Hematopoietic multipotent progenitor cell treated with erythropoietin and hydrocortisone succinate and interleukin-3 and kit ligand, for 4 days (in vitro differentiated cells): ENCODE measurements at regions not wholly inside any gene's neighbourhood (a gene's known extent, or its start where the extent isn't known, plus 50 kb on each side); places are given as distances from the start of the nearest gene placed in this dataset.

Experiments
- DNase-seq: peaks from one replicate; pipeline ENCODE4 v3.0.0-alpha.2; 2015

DNA sequence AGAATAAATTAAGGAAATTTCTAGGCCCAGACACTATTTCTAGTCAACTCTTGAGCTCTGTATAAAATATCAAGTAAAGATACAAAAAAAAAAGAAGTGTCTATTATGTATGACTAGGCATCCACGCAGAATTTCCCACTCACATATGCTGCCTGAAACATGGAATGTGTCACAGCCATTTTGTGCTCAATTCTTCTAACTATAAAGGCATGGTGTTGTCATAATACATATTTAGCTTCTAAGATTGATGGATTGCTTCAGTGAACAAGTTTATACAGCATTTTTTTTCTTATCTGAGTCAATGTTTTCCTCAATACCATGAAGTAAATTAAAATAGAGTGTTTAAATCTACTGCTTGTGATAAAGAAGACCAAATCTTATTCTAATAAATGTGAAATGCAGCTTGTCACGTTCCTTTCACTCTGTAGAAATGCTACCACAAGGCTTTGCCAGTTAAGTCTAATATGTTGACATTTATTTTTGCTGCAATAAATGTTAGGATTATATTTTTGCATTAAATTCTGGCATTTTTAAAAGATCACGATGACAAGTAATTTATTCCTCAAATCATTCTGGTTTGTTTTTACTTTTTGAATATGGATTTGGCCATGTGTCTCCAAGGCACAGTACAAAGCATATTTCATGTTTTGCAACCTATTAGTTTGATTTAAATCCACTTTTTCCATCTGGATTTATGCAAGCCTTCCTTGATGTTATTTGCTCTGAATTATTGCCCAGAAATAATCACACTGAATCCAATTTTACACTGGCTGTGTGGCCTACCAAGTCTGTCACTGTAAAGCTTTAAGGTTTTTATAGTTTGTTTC is 1829.0 kb upstream of the PCDH7 start:
- no peak for DNase-seq

DNA sequence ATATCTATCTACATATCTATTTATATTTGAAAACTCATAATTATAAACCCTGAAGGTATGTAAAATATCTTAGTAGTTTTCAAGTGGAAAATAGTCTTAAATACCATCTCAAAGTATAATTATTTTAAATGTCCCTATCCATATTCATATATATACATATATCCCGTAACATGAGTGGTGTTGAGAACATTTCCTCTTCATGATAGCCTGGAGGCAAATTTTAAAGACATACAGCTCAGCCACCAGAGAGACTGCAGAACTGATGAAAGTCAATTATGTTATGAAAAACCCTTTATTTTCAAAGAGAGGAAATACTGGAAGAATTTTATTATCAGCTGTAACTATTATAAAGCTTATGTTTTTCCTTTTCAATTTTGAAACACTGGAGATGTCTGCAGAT is 1806.7 kb upstream of the PCDH7 start:
- DNase-seq, result no peak

GRCh38 chr4:28916585-28916984 is 1803.6 kb upstream of the PCDH7 start:
- no peak for DNase-seq

GRCh38 chr4:28918871-28919270 is 1801.3 kb upstream of the PCDH7 start:
- no peak for DNase-seq

GRCh38 chr4:28921886-28922285 is 1798.3 kb upstream of the PCDH7 start:
- no peak for DNase-seq

DNA sequence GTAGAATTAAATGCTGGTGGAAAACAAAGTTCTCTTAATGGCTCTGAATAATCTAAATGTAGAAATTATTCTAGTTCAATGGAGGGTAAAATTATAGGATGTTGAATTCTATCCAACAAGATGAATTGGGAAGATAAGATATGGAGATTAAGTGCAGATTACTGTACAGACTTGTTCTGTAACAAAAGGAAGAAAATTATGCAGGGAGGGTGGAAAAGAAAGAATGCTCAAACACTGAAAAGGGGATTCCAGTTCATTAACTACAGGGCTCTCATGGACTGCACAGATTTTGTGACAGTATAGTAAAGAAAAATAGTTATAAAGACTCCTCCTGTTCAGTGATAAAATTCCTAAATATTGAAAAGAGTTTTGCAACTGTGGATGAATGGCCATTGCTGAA is 1794.0 kb upstream of the PCDH7 start:
- DNase-seq, result no peak

DNA sequence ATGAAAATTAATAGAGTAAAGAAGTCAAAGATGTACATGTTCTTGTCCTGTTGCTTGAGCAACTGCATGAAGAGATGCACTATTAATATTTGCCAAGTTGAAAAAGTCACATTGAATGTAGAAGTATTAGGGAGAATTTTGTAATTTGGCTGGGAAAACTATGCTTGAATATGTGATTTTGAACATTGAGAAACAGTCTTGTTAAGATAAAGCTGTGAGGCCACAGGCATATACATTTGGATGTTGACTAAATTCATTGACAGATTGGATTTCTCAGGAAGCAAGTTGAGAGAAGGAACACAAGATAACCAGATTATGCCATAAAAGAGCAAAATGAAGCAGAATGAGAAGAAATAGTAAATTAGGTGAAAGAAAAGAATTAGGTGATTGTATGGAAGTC is 1777.5 kb upstream of the PCDH7 start:
- no peak for DNase-seq

- DNase-seq, result no peak
These were observed 1772.8 kb upstream of the PCDH7 start for GRCh38 chr4:28947374-28947773.

- DNase-seq, result no peak
These were observed 1771.7 kb upstream of the PCDH7 start for GRCh38 chr4:28948501-28948900.

GRCh38 chr4:28966982-28967381 is 1753.2 kb upstream of the PCDH7 start:
- DNase-seq, result no peak

- no peak for DNase-seq
These were observed 1746.4 kb upstream of the PCDH7 start for GRCh38 chr4:28973587-28974350.

- no peak for DNase-seq
These were observed 1743.8 kb upstream of the PCDH7 start for GRCh38 chr4:28976369-28976768.

DNA sequence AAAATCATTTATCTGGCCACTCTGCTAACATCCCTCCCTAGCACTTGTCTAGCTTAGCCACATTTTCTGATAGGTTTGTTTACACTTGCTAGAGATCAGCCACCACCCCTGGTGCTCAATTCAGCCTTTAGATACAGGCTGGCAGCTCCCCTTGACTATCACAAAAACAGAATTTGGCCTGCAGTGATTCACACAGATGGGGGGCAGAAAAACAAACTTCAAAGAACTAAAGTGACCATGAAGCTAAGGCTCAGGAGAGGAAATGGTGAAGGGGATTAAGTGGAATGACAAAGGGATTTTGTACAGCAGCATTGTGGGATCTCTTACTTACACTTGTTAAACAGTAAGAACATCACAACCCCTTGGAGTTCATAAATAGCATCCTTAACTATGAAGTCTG is 1718.0 kb upstream of the PCDH7 start:
- DNase-seq, result no peak

DNA sequence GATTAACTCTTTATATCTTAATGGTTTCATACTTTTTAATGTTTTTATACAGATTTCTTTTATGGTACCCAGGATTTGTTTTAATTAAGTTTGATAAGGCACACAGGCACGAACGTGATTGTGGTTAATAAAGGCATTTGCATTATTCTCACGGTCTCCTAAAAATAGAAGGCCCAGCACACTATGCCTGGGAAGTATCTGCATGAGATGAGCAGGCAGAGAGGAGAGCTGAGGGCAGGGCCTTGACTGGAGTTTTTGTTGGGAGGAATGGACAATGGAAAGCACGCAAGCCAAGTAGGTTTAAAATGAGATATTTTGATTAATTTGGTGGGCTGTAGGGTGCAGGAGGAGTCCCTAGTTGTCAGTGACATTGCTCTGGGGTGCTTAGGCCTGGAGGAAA is 1714.3 kb upstream of the PCDH7 start:
- no peak for DNase-seq

GRCh38 chr4:29009908-29010307 is 1710.3 kb upstream of the PCDH7 start:
- no peak for DNase-seq

- no peak for DNase-seq
These were observed 1706.8 kb upstream of the PCDH7 start for GRCh38 chr4:29013341-29013740.

DNA sequence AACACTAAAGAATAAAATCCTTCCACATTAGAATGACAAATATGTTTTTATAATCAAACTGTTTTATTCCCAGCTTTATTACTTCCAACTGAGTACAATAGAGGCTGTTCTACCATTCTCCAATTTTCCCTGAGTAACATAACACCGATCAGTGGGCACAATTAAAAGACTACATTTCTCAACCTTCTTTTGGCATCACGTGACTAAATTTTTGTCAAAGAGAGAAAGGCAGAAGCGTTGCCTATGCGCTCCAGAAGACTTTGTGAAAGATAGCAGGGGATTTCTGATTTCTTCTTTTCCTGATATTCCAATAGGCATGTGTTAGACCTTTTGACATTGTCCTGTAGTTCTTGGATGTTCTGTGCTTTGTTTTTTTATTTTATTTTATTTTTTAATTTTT is 1705.6 kb upstream of the PCDH7 start:
- DNase-seq, result no peak

DNA sequence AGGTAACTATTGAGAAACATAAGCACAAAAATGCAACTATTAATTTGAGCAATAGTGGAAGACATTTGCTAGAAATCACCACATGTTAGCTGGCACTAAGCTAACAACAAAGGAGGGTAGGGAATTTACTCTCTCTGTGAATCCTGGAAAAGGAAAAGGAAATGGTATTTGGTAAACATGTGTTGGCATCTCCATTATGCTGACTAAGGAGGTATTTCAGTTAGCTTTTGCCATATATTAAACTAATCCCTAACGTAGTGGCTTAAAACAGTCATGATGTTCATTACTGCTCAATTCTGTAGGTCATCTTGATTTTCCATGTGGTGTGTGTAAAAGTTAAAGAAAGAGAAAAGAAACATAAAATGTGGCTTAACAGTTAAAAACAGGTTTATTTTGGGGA is 1686.5 kb upstream of the PCDH7 start:
- no peak for DNase-seq

GRCh38 chr4:29037501-29037900 is 1682.7 kb upstream of the PCDH7 start:
- no peak for DNase-seq

DNA sequence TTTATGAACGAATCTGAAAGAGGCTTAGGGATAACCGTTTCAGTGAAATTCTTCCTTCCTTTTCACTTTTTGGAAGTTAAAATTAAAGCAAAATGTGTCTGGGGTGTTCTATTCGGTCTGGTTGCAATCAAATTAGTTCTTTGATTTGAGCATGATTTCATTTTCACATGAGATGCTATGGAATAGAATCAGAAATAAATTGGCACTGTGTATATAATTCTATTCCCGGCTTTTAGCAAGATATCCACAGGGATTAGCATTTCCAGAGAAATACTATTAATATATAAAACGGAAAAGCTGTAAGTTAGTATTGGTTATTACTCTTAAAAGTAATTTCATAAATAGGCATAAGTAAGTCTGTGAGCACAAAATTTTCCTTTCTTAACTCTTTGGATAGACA is 1676.8 kb upstream of the PCDH7 start:
- no peak for DNase-seq

GRCh38 chr4:29046186-29046585 is 1674.0 kb upstream of the PCDH7 start:
- no peak for DNase-seq

DNA sequence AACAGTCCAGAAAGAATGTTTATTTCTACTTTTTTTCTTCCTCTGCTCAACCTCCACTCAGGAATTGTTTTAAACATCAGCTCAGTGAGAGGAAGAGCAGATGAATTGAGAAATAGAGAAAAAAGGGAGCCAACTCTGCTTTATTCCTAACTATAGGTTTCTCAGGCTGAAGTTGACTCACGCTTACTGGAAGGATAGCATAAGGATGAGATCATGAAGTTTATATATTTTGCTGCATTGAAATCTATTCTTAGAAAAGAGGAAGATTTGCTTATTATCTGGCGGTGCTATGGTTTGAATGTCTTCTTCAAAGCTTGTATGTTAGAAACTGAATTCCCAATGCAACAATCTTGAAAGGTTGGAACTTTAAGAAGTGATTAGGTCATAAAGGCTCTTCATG is 1673.4 kb upstream of the PCDH7 start:
- DNase-seq, result no peak

GRCh38 chr4:29047341-29048041 is 1672.7 kb upstream of the PCDH7 start:
- no peak for DNase-seq
